GM13976 (cell line): ENCODE measurements at regions not wholly inside any gene's neighbourhood (a gene's known extent, or its start where the extent isn't known, plus 50 kb on each side); places are given as distances from the start of the nearest gene placed in this dataset.

Experiments
- DNase-seq: peaks from one replicate; pipeline ENCODE4 v3.0.0; 2012; ENCODE audit warnings: low spot score
- CTCF ChIP-seq: IDR thresholded peaks from 2 replicates; pipeline ENCODE4 v1.5.1; 2012; ENCODE audit warnings: borderline replicate concordance, mild to moderate bottlenecking; ENCODE audit not compliant: insufficient read depth; ENCODE audit errors: extremely low read depth, missing control alignments, control extremely low read depth
- in situ Hi-C: fragments of 300-500 bp; cut with MboI; formaldehyde crosslinking; loops from one replicate; pipeline ENCODE4 v1.12.0; 2022; ENCODE audit warnings: low sequenced_read_pairs, mixed read lengths, inconsistent platforms; ENCODE audit not compliant: unreplicated experiment

- in situ Hi-C loops: no loop called here
- no peak for TF ChIP-seq CTCF
- DNase-seq: no peak
These were observed 73.1 kb downstream of the IRF8 start for GRCh38 chr16:85971902-85972638.

- no peak for TF ChIP-seq CTCF
- in situ Hi-C loops: no loop called here
- DNase-seq: no peak
These were observed 75.7 kb downstream of the IRF8 start for GRCh38 chr16:85974428-85975375.

- in situ Hi-C loops: no loop called here
- DNase-seq: no peak
- TF ChIP-seq CTCF: no peak
These were observed 76.6 kb downstream of the IRF8 start for GRCh38 chr16:85975451-85975981.

GRCh38 chr16:85978291-85978775 lies 79.4 kb downstream of the IRF8 start:
- in situ Hi-C loops: no loop called here
- no peak for DNase-seq
- TF ChIP-seq CTCF: no peak

GRCh38 chr16:85978976-85979375 lies 80.0 kb downstream of the IRF8 start:
- in situ Hi-C loops: no loop called here
- no peak for TF ChIP-seq CTCF
- no peak for DNase-seq

- TF ChIP-seq CTCF: no peak
- in situ Hi-C loops: loop anchor here (10.0 kb wide), 1 partner anchor 155 kb away; no protein-coding TSS in a partner anchor
- no peak for DNase-seq
These were observed 80.6 kb downstream of the IRF8 start for GRCh38 chr16:85979605-85980004.
